Testis (tissue), 2 donors: ENCODE measurements at regions not wholly inside any gene's neighbourhood (a gene's known extent, or its start where the extent isn't known, plus 50 kb on each side); places are given as distances from the start of the nearest gene placed in this dataset.

Experiments used
- DNase-seq: peaks from one replicate; pipeline ENCODE4 v3.0.0-alpha.2; 2019
- H3K27ac ChIP-seq, 2 donors: fragments of 200-600 bp; sonication (generic); one replicate each; pipeline ENCODE4 v1.5.1; 2019
- H3K27me3 ChIP-seq: fragments of 200-600 bp; sonication (generic); one replicate; pipeline ENCODE4 v1.5.1; 2019
- H3K36me3 ChIP-seq: fragments of 200-600 bp; sonication (generic); one replicate; pipeline ENCODE4 v1.5.1; 2017; ENCODE audit warnings: low read depth; ENCODE audit errors: missing control alignments
- H3K4me1 ChIP-seq: fragments of 200-600 bp; sonication (generic); one replicate; pipeline ENCODE4 v1.5.1; 2019
- H3K4me3 ChIP-seq, 2 donors: fragments of 200-600 bp; sonication (generic); one replicate each; pipeline ENCODE4 v1.5.1; 2017 to 2019
- H3K9me3 ChIP-seq: fragments of 200-600 bp; sonication (generic); one replicate; pipeline ENCODE4 v1.5.1; 2017
- CTCF ChIP-seq, 3 experiments: fragments of 450-650 bp in 2 of 3; fragments of 200-600 bp in 1 of 3; sonication (generic) in 1 of 3; IDR thresholded peaks; one replicate each; pipeline ENCODE4 v1.5.1; 2016 to 2019; ENCODE audit warnings: antibody characterized with exemption in 3 of 3, mild to moderate bottlenecking in 2 of 3, moderate library complexity in 1 of 3
- POLR2A ChIP-seq: fragments of 450-650 bp; IDR thresholded peaks from one replicate; pipeline ENCODE4 v1.6.1; 2017; ENCODE audit warnings: antibody characterized with exemption, mild to moderate bottlenecking, moderate library complexity
- WGBS, 2 donors: methylation state at CpG; one replicate each; pipeline ENCODE4 v1.1.5; 2018; 5-methylcytosine and 5-hydroxymethylcytosine counted together
- intact Hi-C: fragments of 100-400 bp; cut with DNase I; formaldehyde crosslinking; loops from one replicate; pipeline ENCODE4 v1.15.1; 2023; ENCODE audit warnings: low total_unique reads
- small RNA-seq, 2 donors: library from RNA; depleted of rRNA; stranded (forward); fragments of <200 nt; gene quantifications; one replicate each; pipeline ENCODE3, GENCODE V24; 2016

GRCh38 chr5:35281613-35282012 is 51.3 kb upstream of the PRLR start:
- WGBS, 2 donors = 59 to 60% methylated on average over 2 of the region's 2 CpGs
- intact Hi-C loops = no loop called here
- Histone ChIP-seq H3K9me3 (no peaks in the 10 kb centered on the region), H3K27me3 (no peaks in the 10 kb centered on the region), H3K4me1 (no peaks in the 10 kb centered on the region), H3K4me3 (no peak overlapping the region), H3K27ac (no peak overlapping the region), H3K36me3 (no peaks in the 10 kb centered on the region)
- DNase-seq = no peak
- TF ChIP-seq POLR2A = no peak
- no peak for TF ChIP-seq CTCF (IDR thresholded peaks at IDR 0.05)

Small RNAs in the stretch of these regions (small RNA-seq; reads per million reads assigned to genes)
- gene RF00012 = 0 reads per million in 2 donors
